ENCODE measurements at regions not wholly inside any gene's neighbourhood (a gene's known extent, or its start where the extent isn't known, plus 50 kb on each side); places are given as distances from the start of the nearest gene placed in this dataset.
A peak's percentile ranks its signal among the peaks of the same experiment; 100 is the strongest.
"Not testable (repeated sequence)": the region's sequence is repeated elsewhere in the genome, so short reads cannot be mapped to it uniquely, and the experiment has no call there.

DNA sequence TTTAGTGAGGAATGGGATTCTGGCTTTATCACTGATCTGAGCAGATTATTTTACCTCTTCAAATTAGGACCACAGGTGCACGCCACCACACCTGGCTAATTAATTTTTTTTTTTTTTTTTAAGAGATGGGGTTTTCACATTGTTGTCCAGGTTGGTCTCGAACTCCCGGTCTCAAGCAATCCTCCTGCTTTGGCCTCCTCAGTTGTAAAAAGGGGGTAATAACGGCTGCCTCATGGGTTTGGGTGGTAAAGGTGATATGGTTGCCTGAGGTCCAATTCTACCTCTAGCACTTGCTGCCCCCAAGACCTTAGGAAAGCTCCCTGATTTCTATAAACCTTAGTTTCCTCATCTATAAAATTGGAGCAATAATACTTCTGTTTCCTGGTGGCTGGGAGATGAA lies 130.7 kb upstream of the HS3ST2 start:
- FAIRE-seq: no peak

DNA sequence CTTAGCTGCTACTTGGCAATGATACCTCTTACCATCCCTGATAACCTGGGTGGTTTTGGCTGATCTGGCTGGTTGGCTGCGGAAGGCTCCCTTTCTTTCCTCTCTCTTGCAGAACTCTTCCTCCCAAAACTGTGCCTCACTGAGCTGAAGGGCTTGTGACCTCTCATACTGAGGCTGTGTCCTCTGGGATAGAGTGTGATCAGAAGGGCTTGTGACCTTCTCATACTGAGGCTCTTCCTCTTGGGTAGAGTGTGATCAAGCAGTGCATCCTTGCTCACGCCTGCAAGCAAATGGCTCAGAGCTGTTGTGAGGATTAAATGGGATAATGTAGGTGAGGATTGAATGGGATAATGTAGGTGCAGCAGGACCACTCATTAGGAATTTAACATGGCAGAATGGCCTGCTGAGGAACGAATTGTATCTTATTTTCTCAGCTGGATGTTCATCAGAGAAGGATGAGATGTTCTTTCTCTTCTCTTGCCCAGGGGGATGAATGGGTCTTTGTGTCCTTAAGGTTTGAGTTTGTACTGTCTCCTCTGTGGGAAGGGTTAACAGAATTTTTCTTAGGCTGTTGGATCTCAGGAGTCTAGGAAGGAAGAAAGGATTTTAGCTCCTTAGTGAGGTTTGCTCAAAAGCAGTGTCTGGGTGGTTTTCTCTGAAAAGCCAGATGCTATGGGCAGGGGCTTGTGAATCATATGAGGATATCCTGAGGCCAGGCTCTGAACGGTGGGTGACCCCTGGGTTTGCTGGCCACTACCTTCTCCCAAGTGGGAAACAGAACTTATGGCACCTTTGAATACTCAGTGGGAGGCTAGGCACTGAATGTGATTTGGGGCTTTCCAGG lies 130.0 kb upstream of the HS3ST2 start:
- FAIRE-seq: no peak

DNA sequence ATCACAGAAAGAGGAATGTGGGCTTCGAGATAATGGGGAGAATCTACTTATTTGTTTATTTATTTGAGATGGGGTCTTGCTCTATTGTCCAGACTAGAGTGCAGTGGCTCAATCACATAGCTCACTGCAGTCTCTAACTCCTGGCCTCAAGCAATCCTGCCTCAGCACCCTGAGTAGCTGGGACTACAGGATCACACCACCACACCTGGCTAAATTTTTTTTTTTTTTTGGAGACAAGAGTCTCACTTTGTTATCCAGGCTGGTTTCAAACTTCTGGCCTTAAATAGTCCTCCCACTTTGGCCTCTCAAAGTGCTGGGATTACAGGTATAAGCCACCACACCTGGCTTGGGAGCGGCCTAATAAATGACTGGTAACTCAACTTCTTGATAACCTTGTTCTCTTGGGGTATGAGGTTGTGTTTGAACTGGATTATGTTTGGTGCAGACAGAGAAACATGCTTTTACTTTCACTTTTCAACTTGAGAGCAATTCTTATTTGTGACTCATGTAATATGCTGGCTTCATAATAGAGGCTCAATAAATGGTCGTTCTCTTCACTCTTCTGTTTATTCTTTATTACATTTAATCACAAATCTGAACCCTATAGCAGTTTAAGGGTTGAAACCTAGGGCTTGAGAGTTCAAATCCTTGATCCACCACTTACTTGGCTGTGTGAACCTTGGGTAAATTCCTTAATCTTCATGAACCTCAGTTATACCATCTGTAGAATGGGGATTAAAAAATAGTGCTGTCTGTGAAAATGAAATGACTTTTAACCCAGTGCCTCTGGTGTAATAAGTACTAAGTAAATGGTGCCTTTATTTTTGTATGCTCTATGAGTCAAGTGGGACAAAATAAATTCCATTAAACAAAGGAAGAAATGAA lies 129.1 kb upstream of the HS3ST2 start:
- no peak for FAIRE-seq

DNA sequence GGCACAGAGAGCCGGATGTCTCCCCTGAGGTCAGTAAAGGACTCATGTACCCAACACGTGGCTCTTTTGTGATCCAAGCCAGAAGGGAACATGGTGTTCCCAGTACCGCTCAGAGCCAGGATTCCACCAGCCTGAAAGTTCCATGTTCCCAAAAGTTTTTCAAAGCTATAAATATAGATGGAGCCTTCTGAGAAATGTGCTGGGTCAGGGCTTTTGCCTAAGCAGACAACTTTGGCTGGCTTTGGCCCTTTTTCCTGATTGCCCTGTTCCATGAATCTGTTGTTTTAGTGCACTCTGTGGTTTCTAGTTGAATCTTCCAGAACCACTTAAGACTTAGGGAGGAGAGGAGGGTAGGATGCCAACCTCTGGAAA lies 128.5 kb upstream of the HS3ST2 start:
- FAIRE-seq: no peak

DNA sequence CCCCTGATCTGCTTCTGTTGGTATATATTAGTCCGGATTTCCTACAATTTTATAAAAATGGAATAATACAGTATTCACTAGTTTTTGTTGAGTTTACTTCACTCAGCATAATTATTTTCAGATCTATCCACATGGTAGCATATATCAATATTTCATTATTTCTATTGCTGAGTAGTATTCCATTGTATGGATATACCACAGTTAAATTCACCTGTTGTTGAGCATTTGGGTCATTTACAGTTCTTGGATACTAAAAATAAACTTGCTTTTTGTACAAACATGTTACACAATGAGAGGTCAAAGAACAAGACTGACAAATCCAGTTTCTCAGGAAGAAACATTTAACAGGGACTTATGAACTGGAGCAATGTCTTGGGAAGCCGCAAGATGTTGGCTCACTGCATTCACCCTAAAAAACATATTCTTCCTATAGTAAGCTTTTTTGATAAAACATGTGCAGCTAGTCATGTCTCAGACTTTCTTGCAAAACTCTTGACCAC lies 126.9 kb upstream of the HS3ST2 start:
- no peak for FAIRE-seq

DNA sequence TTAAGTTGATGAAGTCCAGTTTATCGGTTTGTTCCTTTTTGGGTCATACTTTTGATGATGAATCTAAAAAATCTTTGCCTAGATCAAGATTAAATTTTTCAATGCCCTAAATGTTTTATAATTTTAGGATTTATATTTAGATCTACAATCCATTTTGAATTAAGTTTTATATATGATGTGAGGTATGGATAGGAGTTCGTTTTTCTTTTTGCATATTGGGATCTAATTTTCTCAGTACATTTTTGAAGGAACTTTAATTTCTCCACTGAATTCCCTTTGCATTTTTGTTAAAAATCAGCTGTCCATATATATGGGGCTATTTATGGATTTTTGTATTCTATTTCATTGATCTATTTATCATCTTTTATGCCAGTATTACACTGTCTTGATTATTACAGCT lies 125.5 kb upstream of the HS3ST2 start:
- peak; percentile 5 for FAIRE-seq

DNA sequence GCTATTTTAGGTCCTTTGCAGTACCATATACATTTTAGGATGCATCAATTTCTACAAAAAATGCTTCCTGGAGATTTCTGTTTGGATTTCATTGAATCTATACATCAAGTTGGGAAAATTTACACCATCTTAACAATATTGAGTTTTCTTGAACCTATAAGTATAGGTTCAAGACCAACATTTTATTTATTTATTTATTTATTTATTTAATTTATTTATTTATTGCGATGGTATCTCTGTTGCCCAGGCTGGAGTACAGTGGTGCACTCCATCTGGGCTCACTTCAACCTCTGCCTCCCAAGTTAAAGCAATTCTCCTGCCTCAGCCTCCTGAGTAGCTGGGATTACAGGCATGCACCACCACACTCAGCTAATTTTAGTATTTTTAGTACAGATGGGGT lies 125.0 kb upstream of the HS3ST2 start:
- no peak for FAIRE-seq

DNA sequence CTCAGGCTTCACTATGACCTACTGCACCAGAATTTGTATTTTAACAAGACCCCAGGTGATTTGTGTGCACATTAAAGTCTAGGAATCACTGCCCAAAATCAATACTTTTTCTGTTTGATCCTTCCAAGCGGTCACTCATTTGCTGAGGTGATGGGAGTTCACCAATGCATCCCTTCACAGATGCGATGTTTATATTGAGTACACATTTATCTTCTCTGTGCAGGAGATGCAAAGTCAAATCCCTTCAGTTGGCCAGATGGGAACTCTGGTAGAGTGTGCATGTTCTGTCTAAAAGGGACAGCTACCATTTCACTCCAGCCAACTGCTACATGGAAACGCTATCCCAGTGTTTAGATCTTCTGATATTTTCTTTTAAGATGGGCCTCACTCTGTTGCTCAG lies 122.6 kb upstream of the HS3ST2 start:
- no peak for FAIRE-seq

DNA sequence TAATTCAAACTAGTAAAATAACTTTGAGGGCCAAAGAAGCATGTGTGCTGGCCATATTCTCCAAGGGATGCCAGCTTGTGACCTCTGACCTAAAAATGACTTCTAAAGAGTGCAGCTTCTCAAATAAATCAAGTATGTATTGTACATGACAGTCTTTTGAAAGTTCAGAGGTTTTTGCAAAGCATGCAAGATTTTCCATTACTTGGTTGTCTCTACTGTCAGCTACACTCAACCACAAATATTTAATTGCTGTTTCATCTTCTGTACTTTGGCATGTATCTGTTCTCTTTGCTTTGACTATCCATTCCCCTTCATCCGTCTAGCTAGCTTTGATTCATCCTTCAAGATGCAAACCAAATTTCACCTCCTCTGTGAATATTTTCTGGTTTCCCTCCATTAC lies 121.9 kb upstream of the HS3ST2 start:
- FAIRE-seq: no peak

DNA sequence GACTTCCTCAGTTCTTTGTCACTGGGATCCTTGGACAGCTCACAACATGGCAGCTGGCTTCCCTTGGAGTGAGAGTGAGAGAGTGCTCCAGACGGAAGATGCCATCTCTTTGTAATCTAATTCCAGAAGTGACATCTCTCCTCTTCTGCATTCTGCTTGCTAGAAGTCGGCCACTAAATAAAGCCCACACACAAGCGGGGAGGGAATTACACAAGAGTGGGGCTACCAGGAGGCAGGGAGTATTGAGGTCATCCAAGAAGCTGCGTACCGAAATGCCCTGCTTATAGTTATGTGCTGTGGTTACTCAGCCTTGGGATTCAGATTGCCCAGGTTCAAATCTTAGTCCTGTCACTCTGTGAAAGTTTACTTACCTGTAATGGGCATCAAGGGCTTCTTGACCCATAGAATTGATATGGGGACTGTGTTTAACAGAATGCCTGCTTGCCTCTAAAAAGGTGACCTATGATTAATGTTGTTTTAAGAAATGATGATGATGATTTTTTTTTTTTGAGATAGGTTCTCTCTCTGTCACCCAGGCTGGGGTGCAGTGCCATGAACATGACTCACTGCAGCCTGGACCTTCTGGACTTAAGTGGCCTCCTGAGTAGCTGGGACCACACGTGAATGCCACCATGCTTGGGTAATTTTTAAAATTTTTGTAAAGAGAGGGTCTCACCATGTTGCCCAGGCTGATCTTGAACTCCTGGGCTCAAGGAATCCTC lies 120.9 kb upstream of the HS3ST2 start:
- FAIRE-seq: no peak

DNA sequence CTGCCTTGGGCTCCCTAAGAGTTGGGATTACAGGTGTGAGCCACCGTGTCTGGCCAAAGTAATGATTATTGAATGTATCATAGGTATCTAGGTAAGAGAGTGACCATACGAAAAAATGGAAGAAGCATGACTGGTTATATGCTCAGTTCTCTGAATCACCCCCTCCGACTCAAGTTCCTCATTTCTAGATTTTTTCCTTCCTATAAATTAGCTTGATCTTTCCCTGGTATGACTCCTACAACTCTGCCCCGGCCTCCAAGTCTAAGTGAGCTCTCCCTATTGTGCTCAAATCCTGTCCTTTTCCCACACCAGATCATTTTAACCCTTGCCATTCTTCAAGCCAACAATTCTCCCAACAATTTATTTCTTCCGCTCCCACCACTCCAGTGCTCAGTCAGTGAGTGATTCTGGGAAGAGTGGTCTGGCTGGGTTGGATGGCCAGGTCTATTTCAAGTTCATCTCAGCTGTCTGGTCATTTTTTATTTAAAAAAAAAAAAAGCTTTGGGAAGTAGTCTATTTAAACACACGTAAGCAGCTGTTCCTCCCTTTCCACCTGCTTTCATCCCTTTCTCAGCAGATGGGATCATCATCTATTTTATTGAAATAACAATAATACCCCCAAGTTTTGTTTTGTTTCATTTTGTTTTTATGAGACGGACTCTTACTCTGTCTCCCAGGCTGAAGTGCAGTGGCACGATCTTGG lies 120.2 kb upstream of the HS3ST2 start:
- no peak for FAIRE-seq

DNA sequence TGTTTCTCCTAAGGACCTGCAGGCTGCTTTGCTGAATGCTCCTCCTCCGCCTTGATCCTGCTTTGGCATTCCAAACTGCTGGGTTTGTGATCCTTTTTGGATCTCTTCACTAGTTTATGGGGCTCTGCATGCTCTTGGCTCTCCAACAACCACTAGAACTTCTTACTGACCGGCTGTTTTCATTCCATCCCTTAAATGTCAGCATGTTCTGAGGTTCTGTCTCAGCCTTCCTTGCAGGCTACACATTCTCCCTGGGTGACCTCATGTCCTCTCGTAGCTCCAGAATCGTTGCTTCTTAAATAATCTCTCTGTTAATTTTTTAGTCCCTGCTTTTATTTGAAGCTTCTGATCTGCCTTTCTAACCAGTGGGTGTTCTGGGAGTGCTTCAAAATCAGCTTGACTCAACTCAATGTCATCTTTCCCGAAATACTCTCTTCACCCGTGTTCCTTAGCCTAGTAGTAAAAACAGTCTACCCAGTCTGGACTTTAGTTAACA lies 119.0 kb upstream of the HS3ST2 start:
- no peak for FAIRE-seq

DNA sequence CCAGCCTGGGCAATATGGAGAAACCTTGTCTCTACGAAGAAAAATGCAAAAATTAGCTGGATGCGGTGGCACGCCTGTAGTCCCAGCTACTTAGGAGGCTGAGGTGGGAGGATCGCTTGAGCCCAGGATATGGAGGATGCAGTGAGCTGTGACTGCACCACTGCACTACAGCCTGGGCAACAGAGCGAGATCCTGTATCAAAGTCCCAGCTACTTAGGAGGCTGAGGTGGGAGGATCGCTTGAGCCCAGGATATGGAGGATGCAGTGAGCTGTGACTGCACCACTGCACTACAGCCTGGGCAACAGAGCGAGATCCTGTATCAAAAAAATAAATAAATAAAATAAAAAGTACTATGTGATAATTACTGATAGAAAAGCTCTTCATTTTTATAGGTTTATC lies 118.2 kb upstream of the HS3ST2 start:
- not testable (repeated sequence) for FAIRE-seq

DNA sequence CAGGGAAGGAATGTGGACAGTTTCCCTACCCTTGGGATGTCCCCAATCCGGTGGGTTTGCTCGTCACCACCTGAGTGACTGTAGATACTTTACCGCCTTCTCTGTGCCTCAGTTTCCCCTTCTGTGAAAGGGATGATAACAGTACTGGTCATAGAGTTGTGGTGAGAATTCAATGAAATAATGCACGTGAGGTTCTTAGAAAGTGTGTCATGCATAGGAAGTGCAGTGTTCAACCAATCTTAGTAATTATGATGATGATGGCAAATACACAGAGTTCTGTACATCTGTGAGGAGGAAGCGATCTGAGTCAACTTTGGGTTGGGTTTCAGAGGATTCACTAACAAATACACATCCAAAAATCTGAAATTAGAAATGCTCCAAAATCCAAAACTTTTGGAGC lies 114.6 kb upstream of the HS3ST2 start:
- FAIRE-seq: no peak

DNA sequence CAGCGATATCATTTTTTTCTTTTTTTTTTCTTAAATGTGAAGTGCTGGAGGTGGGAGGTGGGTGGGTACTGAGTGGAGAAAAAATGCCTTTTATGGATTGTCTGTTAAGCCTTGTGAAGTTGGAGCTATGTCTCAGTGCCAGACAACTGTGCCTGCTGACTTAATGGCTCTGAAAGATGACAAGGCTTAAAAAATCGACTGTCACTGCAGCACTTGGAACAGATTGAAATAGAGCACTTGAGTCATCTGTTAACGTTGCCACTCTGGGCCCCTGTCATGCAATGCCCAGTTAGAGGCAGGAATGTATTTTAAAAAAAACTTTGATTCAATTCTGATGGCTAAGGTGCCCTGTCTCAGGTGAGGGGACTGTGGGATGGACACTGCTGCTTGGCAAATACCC lies 108.2 kb upstream of the HS3ST2 start:
- no peak for FAIRE-seq

DNA sequence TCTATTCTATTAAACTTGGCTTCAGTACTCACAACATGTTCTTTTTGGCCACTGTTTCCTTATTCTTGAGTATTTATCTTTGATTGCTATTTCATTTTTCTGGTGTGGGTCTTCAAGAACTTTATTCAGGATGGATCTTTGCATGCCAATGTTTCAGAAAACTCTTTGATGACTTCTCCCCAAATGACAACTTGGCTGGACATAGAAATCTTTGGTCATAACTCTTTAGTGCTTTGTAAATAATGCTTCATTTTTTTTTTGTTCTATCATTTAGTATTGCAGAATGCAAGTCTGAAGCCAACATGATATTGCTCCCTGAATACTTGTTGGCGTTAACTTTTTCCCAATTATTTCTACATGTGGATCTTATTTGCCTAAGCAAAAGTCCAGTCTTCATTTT lies 103.6 kb upstream of the HS3ST2 start:
- FAIRE-seq: no peak

DNA sequence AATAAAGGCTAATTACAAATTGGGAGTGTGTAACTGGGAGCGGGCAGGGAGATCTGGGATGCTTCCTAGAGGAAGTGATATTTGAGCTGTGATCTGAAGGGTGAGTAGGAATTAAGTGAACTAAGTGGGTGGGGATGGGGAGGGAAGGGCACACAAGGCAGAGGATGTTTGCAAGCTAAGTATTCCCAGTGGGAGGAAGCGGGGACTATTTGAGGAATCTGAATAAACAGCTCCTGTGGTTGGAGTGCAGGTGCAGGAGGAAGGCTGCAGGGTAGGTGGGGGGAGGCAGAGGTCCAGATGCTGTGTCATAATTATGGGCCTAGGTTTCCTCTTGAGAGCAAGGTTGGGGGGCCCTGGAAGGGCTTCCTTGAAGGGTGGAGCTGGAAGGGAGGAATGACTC lies 102.1 kb upstream of the HS3ST2 start:
- no peak for FAIRE-seq

DNA sequence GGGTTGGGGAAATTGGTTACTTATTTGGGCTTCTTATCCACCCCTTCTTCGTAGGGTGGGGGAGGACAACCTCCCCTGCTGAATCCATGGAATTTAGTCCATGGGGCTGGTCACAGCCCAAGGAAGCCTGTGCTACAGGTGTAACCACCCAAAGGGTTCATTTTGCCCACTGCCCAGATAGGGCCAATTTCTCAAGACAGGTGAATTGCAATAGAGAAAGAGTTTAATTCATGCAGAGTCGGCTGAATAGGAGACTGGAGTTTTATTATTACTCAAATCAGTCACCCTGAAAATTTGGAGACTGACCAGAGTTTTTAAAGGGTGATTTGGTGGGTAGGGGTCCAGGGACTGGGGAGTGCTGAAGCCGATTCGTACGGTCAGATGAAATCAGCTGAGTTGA lies 101.5 kb upstream of the HS3ST2 start:
- FAIRE-seq: no peak

DNA sequence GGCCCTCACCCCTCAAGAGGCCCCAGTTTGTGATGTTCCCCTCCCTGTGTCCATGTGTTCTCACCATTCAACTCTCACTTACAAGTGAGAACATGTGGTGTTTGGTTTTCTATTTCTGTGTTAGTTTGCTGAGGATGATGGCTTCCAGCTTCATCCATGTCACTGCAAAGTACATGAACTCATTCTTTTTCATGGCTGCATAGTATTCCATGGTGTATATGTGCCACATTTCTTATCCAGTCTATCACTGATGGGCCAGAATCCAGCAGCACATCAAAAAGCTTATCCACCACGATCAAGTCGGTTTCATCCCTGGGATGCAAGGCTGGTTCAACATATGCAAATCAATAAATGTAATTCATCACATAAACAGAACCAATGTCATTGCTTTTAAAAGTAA lies 95.4 kb upstream of the HS3ST2 start:
- FAIRE-seq: not testable (repeated sequence)

DNA sequence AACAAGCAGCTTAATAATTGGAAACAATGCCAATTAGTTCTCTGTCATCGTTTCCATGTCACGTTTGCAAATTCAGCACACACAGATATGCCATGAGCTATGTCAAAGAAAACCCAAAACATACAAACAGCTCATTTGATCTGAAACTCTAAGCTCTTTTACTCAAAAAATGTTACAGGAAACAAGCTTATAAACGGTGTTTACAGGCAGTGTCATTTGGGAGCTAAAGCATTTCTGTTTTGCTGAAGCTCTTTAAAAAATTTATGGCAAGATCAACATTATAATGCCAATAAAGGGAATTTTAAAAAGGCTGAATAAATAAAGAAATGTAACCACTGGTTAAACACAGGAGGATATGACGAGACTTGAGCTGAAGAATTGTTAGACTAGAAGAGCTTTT lies 94.0 kb upstream of the HS3ST2 start:
- no peak for FAIRE-seq

DNA sequence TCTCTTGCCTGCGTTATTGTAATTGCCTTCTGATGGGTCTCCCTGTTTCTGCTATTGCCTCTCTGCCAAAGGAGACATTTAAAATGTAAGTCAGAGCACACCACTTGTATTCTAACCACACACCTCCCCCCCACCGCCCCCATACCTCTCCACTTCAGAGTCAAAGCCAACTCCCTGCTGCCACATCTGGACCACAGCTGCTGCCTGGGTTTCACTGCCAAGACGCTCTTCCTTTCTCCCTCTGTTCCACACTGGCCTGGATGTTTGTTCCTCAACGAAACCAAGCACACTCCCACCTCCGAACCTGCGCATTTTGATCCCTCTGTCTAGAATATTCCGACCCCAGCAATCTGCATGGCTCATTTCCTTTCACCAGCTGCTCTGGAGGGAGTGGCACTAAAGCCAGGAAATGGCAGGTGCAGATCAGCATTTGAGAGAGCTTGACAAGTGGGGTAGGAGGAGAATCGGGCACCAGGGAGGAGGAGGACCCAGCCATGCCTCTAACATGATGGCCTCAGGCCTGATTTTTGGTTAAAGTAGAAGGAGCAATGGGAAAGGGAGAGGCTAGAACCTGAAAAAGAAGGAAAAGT lies 92.4 kb upstream of the HS3ST2 start:
- FAIRE-seq: no peak

Measured in colon (tissue), 2 donors.